ENCODE measurements at regions not wholly inside any gene's neighbourhood (a gene's known extent, or its start where the extent isn't known, plus 50 kb on each side); places are given as distances from the start of the nearest gene placed in this dataset.

GRCh38 chr22:48045369-48045768 is 1282.9 kb downstream of the TBC1D22A start:
- no peak for TF ChIP-seq CTCF (IDR thresholded peaks at IDR 0.05; ENCODE audit: extremely low read depth, missing control alignments)
- DNase-seq (ENCODE audit: low spot score), result peak; percentile 42

GRCh38 chr22:48044487-48045060 is 1282.1 kb downstream of the TBC1D22A start:
- no peak for TF ChIP-seq CTCF (IDR thresholded peaks at IDR 0.05; ENCODE audit: extremely low read depth, missing control alignments)
- no peak for DNase-seq (ENCODE audit: low spot score)

GRCh38 chr22:48043581-48043980 is 1281.1 kb downstream of the TBC1D22A start:
- no peak for DNase-seq (ENCODE audit: low spot score)
- TF ChIP-seq CTCF (IDR thresholded peaks at IDR 0.05; ENCODE audit: extremely low read depth, missing control alignments), result no peak

GRCh38 chr22:48042621-48043395 is 1280.4 kb downstream of the TBC1D22A start:
- no peak for DNase-seq (ENCODE audit: low spot score)
- no peak for TF ChIP-seq CTCF (IDR thresholded peaks at IDR 0.05; ENCODE audit: extremely low read depth, missing control alignments)

- no peak for DNase-seq (ENCODE audit: low spot score)
- no peak for TF ChIP-seq CTCF (IDR thresholded peaks at IDR 0.05; ENCODE audit: extremely low read depth, missing control alignments)
These were observed 1276.9 kb downstream of the TBC1D22A start for GRCh38 chr22:48039326-48039725.

GRCh38 chr22:48037618-48038017 is 1275.2 kb downstream of the TBC1D22A start:
- TF ChIP-seq CTCF (IDR thresholded peaks at IDR 0.05; ENCODE audit: extremely low read depth, missing control alignments), result no peak
- no peak for DNase-seq (ENCODE audit: low spot score)

GRCh38 chr22:48035897-48036296 is 1273.4 kb downstream of the TBC1D22A start:
- TF ChIP-seq CTCF (IDR thresholded peaks at IDR 0.05; ENCODE audit: extremely low read depth, missing control alignments), result no peak
- DNase-seq (ENCODE audit: low spot score), result no peak

Data from GM20000 (cell line).